HG03378 (cell line): ENCODE measurements at regions not wholly inside any gene's neighbourhood (a gene's known extent, or its start where the extent isn't known, plus 50 kb on each side); places are given as distances from the start of the nearest gene placed in this dataset.

ENCODE experiments used
- ATAC-seq: cut with Tn5 transposase; IDR thresholded peaks from one replicate; pipeline ENCODE4 v1.9.1; 2021; ENCODE audit warnings: mild to moderate bottlenecking, moderate library complexity; ENCODE audit not compliant: unreplicated experiment

DNA sequence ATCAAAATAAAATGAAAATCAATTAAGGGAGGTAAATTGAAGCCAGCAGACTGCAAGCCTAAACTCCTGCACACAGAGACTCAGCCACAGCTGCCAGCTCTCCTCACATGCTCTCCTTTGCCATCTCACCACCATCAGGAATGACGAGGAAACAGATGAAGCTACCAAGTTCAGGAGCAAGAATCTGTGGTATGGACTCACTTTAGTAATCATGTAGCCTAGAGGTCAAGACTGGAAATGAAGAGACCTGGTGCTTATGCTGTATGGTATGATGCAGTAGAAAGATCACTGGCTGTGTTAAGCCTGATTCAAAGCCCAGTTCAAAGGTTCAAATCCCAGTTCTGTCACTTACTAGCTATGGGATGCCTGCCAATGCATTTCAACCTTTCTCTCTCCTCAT, 78.9 kb upstream of the CAMK1G start:
- no peak for ATAC-seq

DNA sequence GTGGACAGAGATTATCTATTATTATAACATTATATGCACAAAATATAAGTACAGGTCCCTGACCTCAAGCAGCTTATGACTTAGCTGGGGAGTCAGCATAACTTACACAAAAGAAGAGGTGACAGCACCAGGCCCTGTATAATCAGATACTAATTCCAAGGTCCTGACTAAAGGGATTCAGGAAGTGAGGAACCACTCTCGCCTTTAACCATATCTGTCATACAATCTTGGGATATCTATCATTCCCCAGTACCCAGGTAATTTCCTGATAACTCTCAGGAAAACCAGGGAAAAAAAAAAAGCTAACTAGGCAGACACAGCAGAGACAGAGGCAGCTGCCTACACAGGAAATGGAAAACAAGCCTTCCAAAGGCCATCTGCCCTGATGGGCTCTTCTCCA, 78.5 kb upstream of the CAMK1G start:
- ATAC-seq, result no peak

- no peak for ATAC-seq
These were observed 77.4 kb upstream of the CAMK1G start for GRCh38 chr1:209506101-209506500.

DNA sequence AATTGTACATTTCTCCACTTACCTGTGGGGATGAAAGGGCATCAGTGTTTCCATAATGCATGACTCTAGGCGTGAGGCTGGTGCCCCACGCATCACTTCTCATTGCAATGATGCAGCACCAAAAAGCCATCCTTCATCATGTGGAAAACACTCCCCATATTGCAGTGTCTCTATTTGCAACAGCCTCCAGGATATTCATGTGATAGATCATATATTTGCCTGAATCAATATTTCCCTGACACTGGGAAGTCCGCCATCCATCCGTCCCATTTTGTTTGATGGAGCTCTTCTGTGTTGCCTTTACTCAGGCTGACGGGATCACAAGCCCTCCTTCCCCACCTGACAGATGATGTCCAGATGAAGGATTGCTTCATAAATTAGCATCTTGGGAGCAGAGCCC, 74.5 kb upstream of the CAMK1G start:
- ATAC-seq, result no peak

- no peak for ATAC-seq
These were observed 73.5 kb upstream of the CAMK1G start for GRCh38 chr1:209510063-209510462.

GRCh38 chr1:209511169-209511568, 72.3 kb upstream of the CAMK1G start:
- ATAC-seq, result no peak

DNA sequence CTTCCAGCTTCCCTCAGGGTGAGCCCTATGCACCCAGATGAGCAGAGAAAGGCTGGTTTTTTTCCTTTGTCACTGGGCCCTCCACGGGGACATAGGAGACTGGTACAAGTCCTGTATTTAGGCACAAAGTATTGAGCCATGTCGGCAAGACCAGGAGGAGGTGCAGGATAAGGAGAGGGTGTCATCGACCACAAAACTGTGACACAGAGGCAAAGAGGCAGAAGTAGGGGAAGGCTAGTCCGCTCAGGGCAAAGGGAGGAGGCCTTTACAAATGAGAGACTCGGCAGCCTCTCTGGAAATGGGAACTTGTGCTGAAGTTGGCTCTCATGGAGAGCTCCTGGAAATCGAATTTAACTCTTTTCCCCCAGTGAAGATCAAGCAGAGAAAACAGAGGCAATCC, 70.7 kb upstream of the CAMK1G start:
- ATAC-seq, result no peak

DNA sequence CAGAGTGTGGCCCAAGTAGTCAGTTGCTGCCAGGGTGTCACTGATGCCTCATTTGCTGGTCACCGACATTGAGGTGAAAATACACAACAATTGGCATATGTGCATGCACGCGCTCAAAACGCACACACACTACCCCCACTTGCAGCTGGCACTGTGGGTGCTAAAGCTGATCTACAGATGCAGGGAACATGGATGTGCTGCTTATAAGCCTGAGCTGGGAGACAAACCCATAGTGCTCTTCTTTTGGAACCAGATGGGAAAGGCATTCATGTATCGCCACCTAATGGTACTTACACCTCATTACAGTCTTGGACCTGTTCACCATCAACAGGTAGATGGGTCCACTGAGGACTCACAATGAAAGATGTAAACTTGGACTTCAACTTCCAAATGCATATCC, 70.3 kb upstream of the CAMK1G start:
- ATAC-seq, result peak; percentile 55

DNA sequence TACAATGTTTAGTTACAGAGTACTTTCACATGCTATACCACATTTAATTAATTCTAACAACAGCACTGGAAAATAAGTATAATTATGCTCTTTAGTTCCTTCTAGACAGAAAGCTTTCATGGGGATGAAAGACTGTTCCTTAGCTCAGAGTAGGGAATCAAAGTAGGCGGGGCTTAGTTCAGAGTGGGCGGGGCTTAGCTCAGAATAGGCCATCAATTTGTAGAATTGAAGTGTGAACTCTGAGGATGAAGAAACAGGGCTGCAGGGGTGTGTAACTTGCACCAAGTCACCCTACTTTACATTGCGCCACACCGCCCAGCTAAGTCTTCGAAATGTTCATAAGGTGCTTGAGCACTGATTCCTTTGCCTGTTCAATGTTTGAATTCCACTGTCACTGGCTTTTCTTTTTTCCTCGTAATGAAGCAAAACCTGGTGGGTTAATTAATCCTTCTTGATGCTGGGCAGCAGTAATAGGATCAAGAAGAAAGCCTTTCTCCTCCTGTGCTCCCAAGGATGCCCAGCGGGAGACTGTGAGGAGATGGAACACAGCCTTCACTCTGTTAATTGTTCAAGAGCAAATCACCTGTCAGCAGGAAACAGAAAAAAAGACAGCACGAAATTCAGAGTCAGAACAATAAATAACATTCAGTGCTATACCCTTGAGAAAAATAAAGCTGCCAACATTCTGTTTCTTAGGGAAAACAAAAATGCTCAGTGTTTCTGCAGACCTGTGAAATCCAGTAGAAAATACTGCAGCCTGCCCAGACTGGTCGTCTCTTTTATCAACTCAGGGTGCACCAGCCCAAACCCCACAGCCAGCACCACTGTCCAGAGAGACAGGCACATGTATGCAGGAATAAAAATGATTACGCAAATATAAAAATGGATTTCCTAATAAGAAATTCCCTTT, 66.5 kb upstream of the CAMK1G start:
- ATAC-seq, result no peak

DNA sequence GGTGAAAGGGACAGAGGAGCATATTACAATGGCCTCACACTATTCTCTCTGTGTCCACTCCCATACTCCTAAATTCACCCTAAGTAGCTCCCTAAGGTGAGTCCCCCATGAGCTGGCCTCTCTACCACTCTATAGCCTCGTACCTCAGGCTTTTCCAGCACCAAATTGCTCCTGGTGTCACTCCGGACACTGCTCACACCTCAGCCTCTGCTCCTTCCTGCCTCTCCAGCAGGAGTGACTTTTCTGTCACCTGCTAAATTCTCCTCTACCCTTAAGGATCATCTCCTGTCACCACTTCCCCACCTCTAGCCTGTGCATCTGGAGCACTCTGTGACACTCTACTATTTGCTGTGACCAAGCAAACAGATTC, 65.8 kb upstream of the CAMK1G start:
- ATAC-seq, result no peak

DNA sequence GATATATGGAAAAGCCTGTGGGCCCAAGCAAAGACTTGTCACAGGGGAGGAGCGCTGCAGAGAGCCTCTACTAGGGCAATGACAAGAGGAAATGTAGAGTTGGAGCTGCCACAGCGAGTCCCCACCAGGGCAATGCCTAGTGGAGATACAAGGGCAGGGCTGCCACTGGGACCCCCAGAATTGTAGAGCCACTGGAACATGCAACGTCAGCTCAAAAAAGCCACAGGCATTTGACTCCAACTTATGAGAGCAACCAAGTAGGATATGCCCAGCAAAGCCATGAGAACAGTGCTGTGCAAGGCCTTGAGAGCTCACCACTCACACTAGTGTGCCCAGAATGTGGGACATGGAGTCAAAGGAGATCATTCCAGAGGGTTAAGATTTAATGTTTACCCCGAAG, 63.7 kb upstream of the CAMK1G start:
- ATAC-seq, result no peak

DNA sequence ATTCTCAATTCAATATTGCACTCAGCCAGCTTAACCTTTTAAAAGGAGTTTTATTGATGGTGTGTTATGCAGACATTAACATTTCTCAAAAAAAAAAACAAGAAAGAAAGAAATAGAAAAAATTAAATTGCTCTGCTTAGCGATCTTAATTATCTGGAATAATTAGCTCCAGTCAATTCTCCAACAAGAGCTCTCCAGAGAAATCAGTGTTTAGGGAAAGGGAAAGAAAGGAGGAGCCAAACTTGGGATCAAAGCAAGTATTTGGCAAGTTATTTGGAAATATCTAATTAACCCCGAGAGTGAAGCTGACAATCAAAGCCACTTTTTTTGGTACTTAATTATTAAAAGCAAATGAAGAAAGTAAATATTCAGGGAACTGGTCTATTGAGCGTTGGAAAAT, 60.7 kb upstream of the CAMK1G start:
- no peak for ATAC-seq

- no peak for ATAC-seq
These were observed 57.4 kb upstream of the CAMK1G start for GRCh38 chr1:209526137-209526536.

GRCh38 chr1:209527372-209527771, 56.1 kb upstream of the CAMK1G start:
- no peak for ATAC-seq

- ATAC-seq, result no peak
These were observed 55.4 kb upstream of the CAMK1G start for GRCh38 chr1:209527993-209528717.

GRCh38 chr1:209529233-209529632, 54.3 kb upstream of the CAMK1G start:
- ATAC-seq, result no peak

GRCh38 chr1:209531006-209531405, 52.5 kb upstream of the CAMK1G start:
- no peak for ATAC-seq

- no peak for ATAC-seq
These were observed 52.0 kb upstream of the CAMK1G start for GRCh38 chr1:209531549-209531948.
